ENCODE measurements at regions not wholly inside any gene's neighbourhood (a gene's known extent, or its start where the extent isn't known, plus 50 kb on each side); places are given as distances from the start of the nearest gene placed in this dataset.
"Not testable (repeated sequence)": the region's sequence is repeated elsewhere in the genome, so short reads cannot be mapped to it uniquely, and the experiment has no call there.

GRCh38 chr10:78660446-78661106 lies 408.2 kb upstream of the ZMIZ1 start:
- DNase-seq = no peak

- DNase-seq = no peak
Measured at GRCh38 chr10:78663721-78664120, 405.0 kb upstream of the ZMIZ1 start.

GRCh38 chr10:78664929-78665553 lies 403.7 kb upstream of the ZMIZ1 start:
- DNase-seq = no peak

- DNase-seq = no peak
Measured at GRCh38 chr10:78672918-78673317, 395.8 kb upstream of the ZMIZ1 start.

- not testable (repeated sequence) for DNase-seq
Measured at GRCh38 chr10:78681141-78681540, 387.6 kb upstream of the ZMIZ1 start.

GRCh38 chr10:78681986-78682385 lies 386.8 kb upstream of the ZMIZ1 start:
- not testable (repeated sequence) for DNase-seq

- DNase-seq = no peak
Measured at GRCh38 chr10:78684947-78685346, 383.8 kb upstream of the ZMIZ1 start.

- DNase-seq = no peak
Measured at GRCh38 chr10:78685466-78686103, 383.2 kb upstream of the ZMIZ1 start.

- no peak for DNase-seq
Measured at GRCh38 chr10:78686444-78687060, 382.2 kb upstream of the ZMIZ1 start.

- no peak for DNase-seq
Measured at GRCh38 chr10:78687626-78688025, 381.1 kb upstream of the ZMIZ1 start.

- DNase-seq = no peak
Measured at GRCh38 chr10:78688230-78688900, 380.4 kb upstream of the ZMIZ1 start.

GRCh38 chr10:78688901-78689583 lies 379.7 kb upstream of the ZMIZ1 start:
- no peak for DNase-seq

GRCh38 chr10:78689584-78689935 lies 379.2 kb upstream of the ZMIZ1 start:
- DNase-seq = no peak

- no peak for DNase-seq
Measured at GRCh38 chr10:78690354-78691111, 378.2 kb upstream of the ZMIZ1 start.

GRCh38 chr10:78691301-78692030 lies 377.3 kb upstream of the ZMIZ1 start:
- no peak for DNase-seq

GRCh38 chr10:78692071-78692470 lies 376.7 kb upstream of the ZMIZ1 start:
- no peak for DNase-seq

- DNase-seq = no peak
Measured at GRCh38 chr10:78695846-78696245, 372.9 kb upstream of the ZMIZ1 start.

- DNase-seq = no peak
Measured at GRCh38 chr10:78696791-78697395, 371.9 kb upstream of the ZMIZ1 start.

GRCh38 chr10:78699971-78700370 lies 368.8 kb upstream of the ZMIZ1 start:
- DNase-seq = no peak

- DNase-seq = no peak
Measured at GRCh38 chr10:78700413-78700812, 368.4 kb upstream of the ZMIZ1 start.
